DND-41 (cell line): ENCODE measurements at regions not wholly inside any gene's neighbourhood (a gene's known extent, or its start where the extent isn't known, plus 50 kb on each side); places are given as distances from the start of the nearest gene placed in this dataset.

ENCODE experiments used
- CTCF ChIP-seq: IDR thresholded peaks from 2 replicates; pipeline ENCODE4 v1.5.1; 2012; ENCODE audit warnings: borderline replicate concordance, low read length, moderate library complexity, mild to moderate bottlenecking; ENCODE audit not compliant: poor library complexity, severe bottlenecking; ENCODE audit errors: extremely low read depth
- EZH2 ChIP-seq: IDR thresholded peaks from 3 replicates; pipeline ENCODE4 v1.6.1; 2012; ENCODE audit warnings: borderline replicate concordance, low read depth, mild to moderate bottlenecking, moderate library complexity, low read length, inconsistent platforms; ENCODE audit not compliant: severe bottlenecking

- TF ChIP-seq CTCF (no peak), EZH2 (no peak)
These were observed 156.8 kb upstream of the CLEC14A start for GRCh38 chr14:38412654-38413053.
